IPS-15b (cell line): ENCODE measurements at regions not wholly inside any gene's neighbourhood (a gene's known extent, or its start where the extent isn't known, plus 50 kb on each side); places are given as distances from the start of the nearest gene placed in this dataset.

Experiments
- H3K27me3 ChIP-seq: one replicate; pipeline ENCODE4 v1.6.1; 2013; ENCODE audit warnings: low read length; ENCODE audit not compliant: control insufficient read depth, insufficient read depth
- H3K36me3 ChIP-seq: one replicate; pipeline ENCODE4 v1.6.1; 2013; ENCODE audit warnings: low read length; ENCODE audit not compliant: control insufficient read depth, insufficient read depth
- H3K4me1 ChIP-seq: one replicate; pipeline ENCODE4 v1.6.1; 2013; ENCODE audit warnings: mild to moderate bottlenecking, low read length; ENCODE audit not compliant: control insufficient read depth, insufficient read depth
- H3K4me3 ChIP-seq: one replicate; pipeline ENCODE4 v1.5.1; 2013; ENCODE audit warnings: low read depth, low read length
- H3K9ac ChIP-seq: one replicate; pipeline ENCODE4 v1.6.1; 2013; ENCODE audit warnings: low read depth, mild to moderate bottlenecking, low read length
- H3K9me3 ChIP-seq: one replicate; pipeline ENCODE4 v1.6.1; 2013; ENCODE audit warnings: mild to moderate bottlenecking, low read length; ENCODE audit not compliant: control insufficient read depth, insufficient read depth

DNA sequence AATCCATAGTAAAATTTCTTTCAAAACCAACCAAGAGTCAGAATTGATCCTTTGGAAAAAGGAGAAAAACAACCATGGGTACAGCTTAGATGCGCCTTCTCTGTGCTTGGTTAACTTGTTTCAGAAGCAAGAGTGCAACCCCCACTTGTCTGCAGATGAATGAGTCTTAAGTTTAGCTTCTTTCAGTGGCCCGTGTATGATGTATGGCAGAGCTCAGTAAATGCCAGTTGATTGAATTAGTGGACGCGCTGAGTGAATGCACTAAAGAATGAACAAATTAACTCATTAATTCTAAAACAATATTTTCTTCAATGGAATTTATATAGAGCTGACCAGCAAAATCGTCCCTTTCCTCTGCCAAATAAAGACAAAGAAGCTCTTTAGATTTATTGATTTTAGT is 67.0 kb upstream of the ARHGEF3 start:
- Histone ChIP-seq H3K36me3 (no peaks in the 10 kb centered on the region), H3K9me3 (no peaks in the 10 kb centered on the region), H3K4me3 (no peak overlapping the region), H3K27me3 (no peaks in the 10 kb centered on the region), H3K9ac (no peak overlapping the region), H3K4me1 (no peaks in the 10 kb centered on the region)

DNA sequence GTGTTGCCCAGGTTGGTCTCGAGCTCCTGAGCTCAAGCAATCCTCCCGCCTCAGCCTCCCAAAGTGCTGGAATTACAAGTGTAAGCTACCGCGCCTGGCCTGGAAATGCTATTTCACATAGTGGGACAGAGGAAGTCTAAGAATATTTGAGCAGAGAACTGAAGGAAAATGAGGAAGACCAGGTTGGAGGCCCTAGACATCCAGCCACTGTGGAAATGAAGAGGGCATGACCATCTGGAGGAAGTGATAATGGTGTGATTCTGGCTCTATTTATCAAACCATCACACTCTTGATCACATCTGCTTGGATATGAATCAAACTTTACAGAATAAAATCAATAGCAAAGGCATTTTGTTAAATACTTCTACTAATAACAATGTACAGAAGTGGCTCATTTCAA is 65.9 kb upstream of the ARHGEF3 start:
- no peaks in the 10 kb centered on the region for H3K36me3 ChIP-seq
- H3K4me1 ChIP-seq: no peaks in the 10 kb centered on the region
- H3K4me3 ChIP-seq: no peak overlapping the region
- no peaks in the 10 kb centered on the region for H3K9me3 ChIP-seq
- no peak overlapping the region for H3K9ac ChIP-seq
- no peaks in the 10 kb centered on the region for H3K27me3 ChIP-seq

DNA sequence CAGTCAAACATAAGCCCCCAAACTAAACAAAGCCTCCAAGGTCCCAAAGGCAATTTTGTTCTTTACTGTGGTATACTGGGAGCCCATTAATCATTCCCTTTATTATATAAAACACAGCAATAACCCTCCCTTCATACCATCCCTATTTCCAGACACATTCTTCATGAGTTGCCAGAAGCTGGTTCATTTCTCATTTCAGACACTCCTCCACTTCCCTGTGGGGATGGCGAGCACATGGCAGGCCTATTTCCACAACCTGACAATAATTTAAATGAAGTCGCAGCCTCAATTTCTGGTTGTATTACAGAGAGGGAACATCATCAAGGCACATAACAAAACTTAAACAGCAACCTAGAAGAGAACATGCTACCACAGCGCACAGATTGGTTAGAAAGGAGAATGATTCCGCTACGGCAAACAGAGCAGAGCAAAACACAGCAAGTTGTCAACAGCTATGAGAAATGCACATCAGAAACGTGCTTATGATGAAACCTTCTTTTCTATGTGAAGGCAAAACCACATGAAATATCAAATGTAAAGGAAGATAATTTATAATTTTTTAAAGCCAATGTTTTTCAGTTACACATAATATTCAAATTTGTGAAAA is 63.3 kb upstream of the ARHGEF3 start:
- Histone ChIP-seq H3K9me3 (no peaks in the 10 kb centered on the region), H3K27me3 (no peaks in the 10 kb centered on the region), H3K4me3 (no peak overlapping the region), H3K36me3 (no peaks in the 10 kb centered on the region), H3K4me1 (peaks cover 2% of the 10 kb centered on the region), H3K9ac (no peak overlapping the region)

DNA sequence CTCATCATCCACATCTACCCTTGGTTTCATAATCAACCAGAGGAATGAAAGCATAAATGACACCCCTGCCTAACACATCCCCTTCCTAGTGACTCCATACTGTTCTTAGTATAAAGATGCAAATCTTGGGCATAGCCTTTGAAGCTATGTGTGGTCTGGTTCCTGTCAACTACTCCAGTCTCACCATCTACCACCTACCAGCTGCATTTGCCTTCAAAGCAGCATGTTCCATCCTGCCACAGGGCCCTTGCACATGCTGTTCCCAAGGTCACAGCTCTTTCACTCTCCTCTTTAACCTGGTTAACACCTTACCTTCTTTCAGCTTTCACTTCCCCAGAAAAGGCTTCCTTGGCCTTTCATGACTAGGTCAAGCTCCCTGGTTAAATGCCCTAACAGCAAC is 62.3 kb upstream of the ARHGEF3 start:
- H3K9ac ChIP-seq: no peak overlapping the region
- H3K4me1 ChIP-seq: peaks cover 2% of the 10 kb centered on the region
- H3K9me3 ChIP-seq: no peaks in the 10 kb centered on the region
- no peaks in the 10 kb centered on the region for H3K27me3 ChIP-seq
- H3K4me3 ChIP-seq: no peak overlapping the region
- no peaks in the 10 kb centered on the region for H3K36me3 ChIP-seq

DNA sequence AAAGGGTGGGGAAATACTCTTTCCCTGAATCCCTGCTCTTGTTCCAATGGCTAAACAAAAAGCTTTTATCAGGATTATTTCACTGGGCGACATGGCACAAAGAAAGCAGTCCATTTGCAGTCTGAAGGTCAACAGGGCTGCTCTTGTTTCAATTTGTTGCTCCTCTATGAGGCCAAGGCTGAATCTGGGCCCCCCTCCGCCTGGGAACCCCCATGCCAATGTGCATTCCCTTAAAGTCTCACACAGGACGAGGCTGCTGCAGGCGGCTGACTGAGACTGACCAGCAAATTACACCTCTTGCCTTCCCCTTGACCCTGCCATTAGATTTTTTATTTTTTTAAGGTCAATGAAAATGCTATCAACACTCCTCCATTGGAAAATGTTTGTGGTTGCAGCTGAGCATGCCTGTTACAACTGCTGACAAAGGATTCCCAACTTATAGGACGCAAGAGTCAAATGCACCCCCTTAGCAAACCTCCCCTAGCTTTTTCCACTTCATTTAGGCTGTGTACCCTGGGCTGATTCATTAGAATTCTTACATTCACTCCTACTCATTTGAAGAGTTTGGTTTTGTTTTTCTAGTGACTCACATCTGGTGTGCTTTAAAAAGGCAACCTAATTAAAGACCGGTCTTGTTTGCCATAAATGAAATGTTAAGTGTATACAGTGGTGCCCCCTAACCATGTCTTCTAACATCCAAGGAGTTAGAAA is 60.8 kb upstream of the ARHGEF3 start:
- Histone ChIP-seq H3K4me1 (peaks cover 2% of the 10 kb centered on the region), H3K9me3 (no peaks in the 10 kb centered on the region), H3K36me3 (no peaks in the 10 kb centered on the region), H3K27me3 (no peaks in the 10 kb centered on the region), H3K4me3 (no peak overlapping the region), H3K9ac (no peak overlapping the region)

DNA sequence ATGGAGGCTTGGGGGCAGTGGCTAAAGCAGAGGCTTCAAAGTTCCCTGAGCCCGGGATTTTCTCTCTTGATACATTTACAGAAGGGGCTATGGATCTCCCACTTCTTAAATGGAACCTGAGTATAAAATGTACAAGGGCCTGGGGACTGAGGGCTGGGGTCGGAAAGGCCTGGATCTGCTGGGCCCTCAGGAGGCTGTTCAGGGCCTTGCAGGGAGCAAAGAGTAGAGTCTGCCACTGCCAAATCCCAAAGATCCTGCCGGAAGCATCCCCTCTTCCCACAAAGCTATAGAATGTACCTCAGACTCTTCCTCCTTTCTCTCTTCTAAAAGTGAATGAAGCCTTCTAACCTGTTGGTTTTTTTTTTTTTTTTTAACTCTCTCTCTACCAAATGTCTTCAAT is 59.8 kb upstream of the ARHGEF3 start:
- no peaks in the 10 kb centered on the region for H3K36me3 ChIP-seq
- no peak overlapping the region for H3K9ac ChIP-seq
- no peaks in the 10 kb centered on the region for H3K27me3 ChIP-seq
- no peaks in the 10 kb centered on the region for H3K9me3 ChIP-seq
- peaks cover 2% of the 10 kb centered on the region for H3K4me1 ChIP-seq
- no peak overlapping the region for H3K4me3 ChIP-seq

DNA sequence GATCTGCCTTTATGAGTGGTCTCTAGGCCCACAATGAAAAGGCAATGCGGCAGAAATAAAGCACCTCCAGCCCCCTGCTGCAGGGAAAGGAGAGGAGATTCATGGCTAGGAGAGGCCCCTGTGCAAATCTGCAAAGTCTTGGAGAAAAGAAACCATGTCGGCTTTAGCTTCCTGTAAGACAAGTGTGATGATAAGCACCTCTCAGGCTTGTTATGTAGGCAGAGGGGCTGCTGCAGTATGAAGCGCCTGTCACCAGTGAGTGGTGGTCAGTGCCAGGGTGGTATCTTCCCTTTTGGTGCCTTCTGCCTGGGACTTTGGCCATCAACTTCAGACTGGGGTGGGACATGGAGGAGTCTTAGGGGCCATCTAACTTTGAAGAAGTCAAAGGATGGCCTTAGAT is 59.2 kb upstream of the ARHGEF3 start:
- Histone ChIP-seq H3K36me3 (no peaks in the 10 kb centered on the region), H3K9ac (no peak overlapping the region), H3K27me3 (no peaks in the 10 kb centered on the region), H3K4me1 (peaks cover 4% of the 10 kb centered on the region), H3K4me3 (no peak overlapping the region), H3K9me3 (no peaks in the 10 kb centered on the region)

DNA sequence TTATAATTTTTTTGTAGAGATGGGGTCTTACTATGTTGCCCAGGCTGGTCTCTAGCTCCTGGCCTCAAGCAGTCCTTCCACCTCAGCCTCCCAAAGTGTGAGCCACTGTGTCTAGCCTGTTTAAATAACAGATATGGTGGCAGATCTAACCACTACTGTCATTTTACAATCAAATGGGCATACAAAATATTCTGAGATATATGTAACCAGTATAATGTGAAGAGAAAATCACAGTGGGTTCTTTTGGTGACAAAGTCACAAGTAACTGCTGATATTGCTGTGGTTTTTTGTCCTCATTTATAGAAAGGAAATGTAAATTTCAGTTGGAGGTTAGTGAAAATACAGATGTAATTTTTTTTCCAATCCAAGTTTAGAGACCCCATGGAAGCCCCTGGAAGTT is 58.6 kb upstream of the ARHGEF3 start:
- Histone ChIP-seq H3K4me3 (no peak overlapping the region), H3K4me1 (peaks cover 4% of the 10 kb centered on the region), H3K9ac (no peak overlapping the region), H3K36me3 (no peaks in the 10 kb centered on the region), H3K27me3 (no peaks in the 10 kb centered on the region), H3K9me3 (no peaks in the 10 kb centered on the region)

DNA sequence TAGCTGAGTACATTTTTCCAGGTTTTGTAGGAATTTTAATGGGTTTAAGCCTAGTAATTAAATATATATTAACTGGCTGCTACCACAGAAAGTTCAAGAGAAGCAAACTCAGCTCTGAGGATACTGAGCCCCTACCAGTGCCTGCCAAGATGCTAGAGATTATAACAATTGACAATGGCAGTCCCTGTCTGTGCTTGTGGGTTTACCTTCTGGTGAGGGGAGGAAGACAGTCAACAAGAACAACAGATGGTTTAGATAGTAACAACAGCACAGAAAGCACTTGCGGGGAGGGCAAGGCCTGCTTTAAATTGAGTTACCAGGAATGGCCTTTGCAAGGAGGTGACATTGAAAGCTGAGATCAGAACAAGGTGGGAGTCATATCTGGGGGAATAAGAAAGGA is 56.6 kb upstream of the ARHGEF3 start:
- Histone ChIP-seq H3K4me1 (peaks cover 4% of the 10 kb centered on the region), H3K27me3 (no peaks in the 10 kb centered on the region), H3K4me3 (no peak overlapping the region), H3K9ac (no peak overlapping the region), H3K9me3 (no peaks in the 10 kb centered on the region), H3K36me3 (no peaks in the 10 kb centered on the region)

DNA sequence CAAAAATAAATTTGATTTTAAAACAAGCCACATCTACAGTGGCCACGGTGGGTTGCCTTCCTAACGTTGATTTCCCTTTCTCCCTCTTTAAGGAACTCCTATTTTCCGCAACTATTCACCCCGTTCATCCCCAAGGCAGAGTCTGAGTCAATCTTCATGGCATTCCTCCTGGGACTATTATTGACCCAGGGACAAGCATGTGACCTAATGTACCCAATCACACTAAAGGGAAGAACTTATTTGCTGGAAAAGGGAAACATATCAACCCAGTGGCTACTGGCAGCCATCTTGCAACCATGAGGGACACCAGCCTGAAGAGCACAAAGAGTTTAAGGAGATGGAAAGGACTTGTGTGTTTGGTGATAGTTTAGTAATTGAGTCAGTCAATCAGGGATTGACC is 55.4 kb upstream of the ARHGEF3 start:
- no peaks in the 10 kb centered on the region for H3K27me3 ChIP-seq
- no peak overlapping the region for H3K4me3 ChIP-seq
- H3K9me3 ChIP-seq: no peaks in the 10 kb centered on the region
- peaks cover 2% of the 10 kb centered on the region for H3K4me1 ChIP-seq
- no peak overlapping the region for H3K9ac ChIP-seq
- no peaks in the 10 kb centered on the region for H3K36me3 ChIP-seq

DNA sequence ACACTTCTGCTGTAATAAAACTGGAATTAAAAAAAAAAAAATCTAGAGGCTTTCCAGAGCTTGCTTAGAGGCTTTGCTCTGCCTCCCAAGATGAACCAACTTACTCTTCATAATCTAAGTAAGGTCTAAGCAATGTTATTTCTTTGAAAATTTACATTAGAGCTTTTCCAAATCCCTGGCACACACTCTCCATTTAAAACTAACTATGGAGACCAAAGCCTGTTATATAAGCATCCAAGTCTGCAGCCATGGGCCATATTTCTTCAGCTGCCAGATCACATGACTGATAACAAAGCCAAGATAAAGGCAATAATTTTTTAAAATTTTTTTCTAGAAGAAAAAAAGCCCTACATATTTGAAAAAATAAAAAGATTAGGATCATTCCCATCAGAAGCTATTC is 55.0 kb upstream of the ARHGEF3 start:
- H3K9ac ChIP-seq: no peak overlapping the region
- H3K4me1 ChIP-seq: peaks cover 2% of the 10 kb centered on the region
- H3K36me3 ChIP-seq: no peaks in the 10 kb centered on the region
- no peaks in the 10 kb centered on the region for H3K9me3 ChIP-seq
- H3K27me3 ChIP-seq: no peaks in the 10 kb centered on the region
- no peak overlapping the region for H3K4me3 ChIP-seq

DNA sequence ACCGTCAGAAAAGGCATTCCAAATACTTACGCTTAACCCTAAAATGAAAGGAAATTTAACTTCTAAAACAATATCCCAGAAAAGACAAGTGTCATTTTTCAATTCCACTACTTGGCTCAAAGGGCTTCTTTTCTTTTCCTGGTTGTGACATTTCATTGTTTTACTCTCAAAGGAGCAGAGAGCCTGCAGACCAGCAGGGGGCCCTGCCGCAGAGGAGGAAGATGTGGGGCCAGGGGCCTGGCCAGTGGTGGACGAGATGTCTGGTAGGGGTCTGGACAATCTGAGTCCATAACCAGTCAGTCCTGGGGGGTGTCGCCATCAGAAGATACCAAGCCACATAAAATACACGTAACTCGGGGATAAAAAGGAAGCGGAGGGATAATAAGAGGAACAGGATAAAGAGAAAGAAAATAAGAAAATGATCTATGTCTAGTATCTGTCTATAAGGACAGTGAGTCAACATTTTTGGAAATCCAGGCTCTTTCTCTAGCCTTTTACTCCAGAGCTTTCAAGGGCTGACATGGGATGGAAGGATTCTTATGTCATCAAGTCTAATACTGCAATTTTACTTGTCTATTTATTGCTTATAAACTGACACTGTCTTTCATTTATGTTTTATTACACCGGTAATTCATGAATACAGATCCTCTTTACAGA is 54.2 kb upstream of the ARHGEF3 start:
- Histone ChIP-seq H3K27me3 (no peaks in the 10 kb centered on the region), H3K9me3 (no peaks in the 10 kb centered on the region), H3K36me3 (no peaks in the 10 kb centered on the region), H3K4me3 (no peak overlapping the region), H3K9ac (no peak overlapping the region), H3K4me1 (peaks cover 2% of the 10 kb centered on the region)
